GM19468 (cell line): ENCODE measurements at regions not wholly inside any gene's neighbourhood (a gene's known extent, or its start where the extent isn't known, plus 50 kb on each side); places are given as distances from the start of the nearest gene placed in this dataset.

Experiments used
- ATAC-seq: cut with Tn5 transposase; IDR thresholded peaks from one replicate; pipeline ENCODE4 v1.9.1; 2021; ENCODE audit warnings: mild to moderate bottlenecking, moderate library complexity, moderate number of reproducible peaks; ENCODE audit not compliant: unreplicated experiment; ENCODE audit errors: extremely low read depth

DNA sequence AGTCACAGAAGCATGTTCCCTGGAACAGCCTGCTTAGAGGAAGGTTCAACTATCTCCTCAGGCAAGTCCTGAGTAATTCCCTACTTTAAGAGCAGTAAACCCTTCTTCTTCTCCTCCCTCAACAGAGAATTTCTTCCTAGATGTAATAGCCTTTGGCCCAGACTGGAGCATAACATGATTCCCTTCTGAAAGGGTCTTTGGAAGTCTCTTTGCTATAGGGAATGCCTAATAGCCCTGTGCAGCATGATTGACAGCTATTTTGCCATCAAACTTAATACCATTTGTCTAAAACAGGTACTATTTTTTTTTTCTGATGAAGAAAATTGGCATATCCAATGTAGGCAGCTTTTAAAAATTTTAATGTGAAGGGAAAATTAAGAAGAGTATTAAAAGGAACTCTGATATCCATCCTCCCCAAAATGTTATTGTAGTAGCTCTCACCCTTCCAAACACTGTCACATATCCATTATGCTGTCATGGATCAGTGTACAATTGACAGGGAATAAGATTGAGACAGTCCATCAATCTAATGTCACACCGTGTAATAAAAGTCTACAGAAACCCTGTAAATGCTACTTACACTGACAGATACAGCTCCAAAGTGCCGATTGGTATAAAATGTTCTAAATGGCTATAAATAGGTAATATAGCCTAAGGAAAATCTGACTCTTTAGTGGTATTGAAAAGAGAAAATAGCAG lies 884.6 kb downstream of the TTLL7 start:
- ATAC-seq: no peak

DNA sequence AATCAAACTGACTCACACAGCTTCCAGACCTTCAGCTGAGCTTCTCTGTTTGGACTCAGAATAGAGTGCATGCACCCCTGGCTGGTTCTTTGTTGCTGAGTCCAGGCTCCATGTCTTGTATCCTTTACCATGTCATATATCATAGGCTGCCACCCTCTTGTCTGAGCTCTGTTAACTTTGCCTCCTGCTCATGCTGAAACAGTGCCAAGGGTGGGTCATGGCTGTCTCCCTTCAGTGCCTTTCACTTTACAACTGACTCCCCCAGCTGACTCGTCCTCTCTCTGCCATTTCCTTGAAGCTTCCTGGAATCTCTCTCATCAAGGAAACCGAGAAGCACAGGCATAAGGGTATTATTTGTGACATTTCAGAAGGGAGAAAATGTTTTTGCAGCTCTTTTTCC lies 885.3 kb downstream of the TTLL7 start:
- ATAC-seq: no peak

DNA sequence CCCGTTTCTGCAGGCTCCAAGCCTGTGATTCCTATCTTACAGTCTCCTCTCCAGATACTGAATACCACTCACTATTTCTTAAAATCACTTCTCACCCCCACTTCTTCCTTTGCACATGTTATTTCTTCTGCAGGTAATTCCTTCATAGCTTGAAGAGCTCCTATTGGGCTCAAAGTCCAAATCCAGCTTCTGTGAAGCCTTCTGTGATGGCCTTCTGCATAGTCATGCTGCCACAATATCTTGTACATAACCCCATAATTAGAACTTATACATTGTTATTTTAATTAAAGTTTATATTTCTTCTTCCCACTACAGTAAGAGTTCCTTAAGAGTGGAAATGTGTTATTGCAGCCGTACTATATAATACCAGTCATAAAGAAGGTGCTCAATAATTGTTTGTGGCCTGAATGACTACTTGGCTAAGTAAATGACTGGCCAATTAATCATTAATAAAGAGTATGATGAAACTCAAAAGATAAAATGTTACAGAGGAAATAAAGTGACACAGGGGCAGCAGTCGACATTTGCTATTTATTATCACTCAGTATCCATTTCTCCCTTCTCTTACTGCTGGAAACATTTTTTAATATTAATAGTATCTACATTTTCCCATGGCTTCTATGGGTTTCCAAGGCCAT lies 886.6 kb downstream of the TTLL7 start:
- no peak for ATAC-seq

DNA sequence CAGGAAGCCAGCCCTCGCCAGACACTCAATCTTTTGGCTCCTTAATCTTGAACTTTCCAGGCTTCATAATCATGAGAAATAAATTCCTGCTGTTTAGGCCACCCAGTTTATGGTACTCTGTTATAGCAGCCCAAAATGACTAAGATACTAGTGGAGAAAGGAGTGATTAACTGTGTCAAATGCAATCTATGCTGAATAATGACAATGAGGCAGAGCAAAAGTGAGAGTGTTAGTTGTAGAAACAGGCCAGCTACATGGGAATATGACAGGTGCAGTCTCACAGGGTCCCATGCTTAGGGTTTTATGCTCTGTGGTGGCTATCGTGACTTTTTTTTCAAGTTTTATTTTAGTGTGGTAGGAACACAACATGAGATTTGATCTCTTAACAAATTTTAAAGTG lies 888.8 kb downstream of the TTLL7 start:
- no peak for ATAC-seq

DNA sequence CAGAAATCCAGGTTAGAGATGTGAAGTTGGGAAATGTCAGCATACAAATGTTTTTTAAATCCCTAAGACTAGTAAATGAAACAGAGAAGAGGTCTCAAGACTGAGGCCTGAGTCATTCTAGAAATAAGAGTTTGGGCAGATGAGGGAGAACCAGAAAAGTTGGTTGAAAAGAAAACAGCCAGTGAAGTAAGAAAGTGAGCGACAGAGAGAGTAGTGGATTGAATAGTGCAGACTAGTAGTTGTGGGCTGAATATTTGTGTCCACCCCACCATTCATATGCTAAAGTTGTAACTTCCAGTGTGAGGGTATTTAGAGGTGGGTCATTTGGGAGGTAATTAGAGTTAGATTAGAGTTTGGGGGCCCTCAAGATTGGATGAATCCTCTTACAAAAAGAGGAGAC lies 889.2 kb downstream of the TTLL7 start:
- no peak for ATAC-seq

DNA sequence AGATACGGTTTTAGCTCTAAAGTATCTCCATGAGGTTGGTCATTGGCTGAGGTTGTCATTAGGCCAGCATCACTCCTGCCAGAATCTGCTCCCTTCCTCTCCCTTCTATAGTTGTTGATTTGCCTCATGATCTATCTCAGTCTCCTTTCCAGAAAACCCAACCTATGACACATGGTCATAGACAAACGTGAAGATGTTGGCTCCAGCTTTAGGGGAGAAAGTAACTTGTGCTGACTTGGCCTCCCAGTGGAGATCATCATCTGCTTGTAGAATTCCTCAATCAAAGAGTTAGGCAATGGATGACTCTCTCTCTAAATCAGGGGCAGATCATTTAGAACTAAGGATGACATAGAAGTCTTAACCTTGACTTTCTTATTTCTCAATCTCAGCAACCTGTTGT lies 894.4 kb downstream of the TTLL7 start:
- ATAC-seq: no peak

- ATAC-seq: no peak
Observed at GRCh38 chr1:83103341-83103740, 895.6 kb downstream of the TTLL7 start.

DNA sequence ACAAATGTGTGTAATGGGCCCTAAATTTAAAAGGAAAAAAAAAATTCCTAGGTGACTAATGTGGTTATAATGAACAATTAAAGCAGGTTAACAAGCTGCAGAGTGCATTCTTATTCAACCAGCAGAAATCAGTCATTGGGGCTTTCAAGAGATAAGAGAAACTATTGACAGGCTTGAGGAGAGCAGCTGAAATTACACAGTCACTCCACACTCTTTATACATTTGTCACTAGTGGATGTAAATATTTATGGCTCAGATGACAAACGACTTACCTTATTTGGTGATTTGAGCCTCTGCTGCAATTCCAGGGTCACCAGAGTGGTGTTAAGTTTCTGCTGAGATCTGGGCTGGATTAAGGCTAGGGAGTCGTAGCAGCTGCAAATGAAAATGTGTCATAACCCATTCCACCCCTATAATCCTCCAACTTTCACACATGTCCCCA lies 896.3 kb downstream of the TTLL7 start:
- no peak for ATAC-seq

DNA sequence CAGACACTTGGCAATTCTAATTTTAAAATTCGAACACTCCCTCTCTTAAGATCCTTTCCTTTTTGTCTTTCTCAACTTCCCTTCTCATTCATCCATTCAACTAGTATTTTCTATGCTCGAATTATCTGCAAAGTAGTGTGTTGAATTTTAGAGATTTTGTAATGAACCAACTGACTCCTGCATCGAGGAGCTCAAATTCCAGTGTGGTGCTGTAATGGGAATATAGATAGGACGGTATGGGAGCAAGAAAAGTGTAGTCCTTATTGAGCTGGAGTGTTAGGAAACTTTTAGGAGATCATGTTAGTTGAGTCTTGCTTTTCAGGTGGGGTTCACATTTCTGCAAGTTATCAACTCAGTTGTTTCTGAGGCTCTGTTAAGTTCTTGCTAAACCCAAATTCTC lies 897.5 kb downstream of the TTLL7 start:
- ATAC-seq: no peak

DNA sequence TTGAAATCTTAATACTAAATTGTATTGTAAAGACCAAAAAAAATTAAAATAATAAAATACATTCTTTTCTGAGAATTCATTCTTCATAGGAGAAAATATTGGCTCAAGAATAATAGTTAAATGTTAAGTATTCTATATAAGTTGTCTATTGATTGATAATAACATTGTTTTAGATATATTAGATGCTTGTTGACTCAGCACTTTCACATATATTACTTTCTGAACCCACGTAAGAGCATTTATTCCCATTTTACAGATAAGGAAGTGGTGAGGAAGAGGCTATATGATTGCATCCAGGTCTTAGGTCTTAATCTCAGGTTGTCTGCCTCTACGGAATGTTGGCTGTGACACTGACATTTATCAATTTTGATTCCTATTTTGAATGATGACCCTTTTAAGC lies 898.8 kb downstream of the TTLL7 start:
- ATAC-seq: no peak

DNA sequence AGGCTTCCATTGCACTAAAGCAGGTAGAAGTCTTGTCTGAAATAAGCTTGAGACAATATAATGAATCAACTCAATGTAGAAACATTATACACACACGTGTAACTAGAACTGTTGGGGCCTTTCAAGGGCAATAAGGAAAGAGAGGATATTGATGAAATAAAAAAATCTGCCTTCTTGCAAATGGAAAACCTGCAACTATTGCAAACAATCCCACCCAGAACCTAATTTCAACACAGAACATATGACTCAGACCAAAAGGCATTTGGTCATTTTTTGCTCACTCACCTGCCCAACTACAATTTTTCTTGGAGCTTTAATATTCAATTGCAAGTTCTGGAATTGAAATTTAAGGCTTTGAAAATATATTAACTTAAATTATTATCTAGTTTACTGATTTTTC lies 900.1 kb downstream of the TTLL7 start:
- ATAC-seq: no peak

DNA sequence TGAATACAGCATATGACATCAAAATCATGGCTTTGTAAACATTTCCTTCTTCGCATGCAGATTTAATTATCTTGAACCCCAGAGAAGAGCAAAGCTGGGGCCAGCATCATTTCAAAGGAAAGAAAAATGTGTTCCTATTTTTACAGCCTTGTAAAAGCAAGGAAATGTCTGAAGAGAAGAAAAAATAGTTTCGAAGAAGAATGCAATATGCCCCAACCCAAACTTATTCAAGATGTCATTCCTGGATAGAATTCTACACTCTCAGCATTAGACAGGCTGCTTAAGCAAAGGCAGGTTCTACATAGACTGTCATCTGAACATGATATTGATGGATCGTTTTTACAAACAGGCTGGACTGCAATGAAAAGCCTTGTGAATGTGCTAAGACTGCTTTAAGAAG lies 900.8 kb downstream of the TTLL7 start:
- no peak for ATAC-seq

- ATAC-seq: no peak
Observed at GRCh38 chr1:83097715-83098114, 901.2 kb downstream of the TTLL7 start.

DNA sequence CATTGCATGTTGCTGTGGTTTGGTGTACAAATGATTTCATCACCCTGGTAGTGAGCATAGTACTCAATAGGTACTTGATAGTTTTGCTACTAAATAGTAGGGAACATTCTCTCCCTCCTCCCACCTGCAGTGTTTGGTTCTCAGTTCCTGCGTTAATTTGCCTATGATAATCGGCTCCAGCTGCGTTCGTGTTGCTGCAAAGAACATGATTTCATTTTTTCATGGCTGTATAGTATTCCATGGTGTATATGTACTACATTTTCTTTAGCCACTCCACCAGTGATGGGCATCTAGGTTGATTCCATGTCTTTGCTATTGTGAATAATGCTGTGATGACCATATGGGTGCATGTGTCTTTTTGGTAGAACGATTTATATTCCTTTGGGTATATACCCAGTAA lies 903.4 kb downstream of the TTLL7 start:
- ATAC-seq: no peak

DNA sequence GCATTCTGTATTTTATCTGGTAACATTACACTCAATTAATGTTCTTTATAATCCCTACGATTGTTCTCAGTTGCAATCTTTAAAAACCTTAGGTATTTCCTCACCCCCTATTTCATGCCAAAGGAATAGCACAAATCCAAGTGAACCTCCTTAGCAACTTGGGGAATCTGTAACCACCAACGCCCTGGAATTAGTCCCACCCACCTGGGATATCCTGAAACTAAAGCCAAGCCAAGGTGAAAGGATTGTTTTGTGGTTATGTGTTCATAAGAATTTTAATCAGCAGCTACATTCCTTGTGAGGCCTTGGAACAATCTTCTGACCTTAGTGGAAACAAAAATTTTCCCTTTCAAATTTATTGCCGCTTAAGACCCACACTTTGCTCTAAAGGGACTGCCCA lies 908.7 kb downstream of the TTLL7 start:
- no peak for ATAC-seq

GRCh38 chr1:83087851-83088250 lies 911.1 kb downstream of the TTLL7 start:
- no peak for ATAC-seq

- no peak for ATAC-seq
Observed at GRCh38 chr1:83086986-83087512, 911.9 kb downstream of the TTLL7 start.

- ATAC-seq: no peak
Observed at GRCh38 chr1:83086346-83086745, 912.6 kb downstream of the TTLL7 start.

GRCh38 chr1:83083589-83084224 lies 915.2 kb downstream of the TTLL7 start:
- ATAC-seq: no peak

DNA sequence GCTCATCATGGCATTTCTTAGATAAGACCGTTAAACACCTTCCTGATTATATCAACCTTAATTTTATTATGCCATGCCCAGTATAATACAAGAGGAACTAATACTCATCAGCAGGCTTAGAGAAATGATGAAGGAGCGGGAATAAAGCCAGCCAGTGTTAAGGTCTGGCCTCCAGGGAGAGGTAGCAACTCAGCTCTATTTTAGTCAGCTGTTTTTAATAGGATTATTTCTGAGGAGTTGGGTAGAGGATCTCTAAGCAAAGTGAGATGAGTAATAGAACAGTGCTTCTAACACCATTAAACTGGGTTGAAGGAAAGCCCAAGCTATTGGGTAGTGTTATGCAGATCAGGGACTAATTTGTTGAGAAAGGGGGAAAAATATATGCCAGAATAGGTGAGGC lies 921.5 kb downstream of the TTLL7 start:
- no peak for ATAC-seq

GRCh38 chr1:83075107-83075506 lies 923.8 kb downstream of the TTLL7 start:
- ATAC-seq: no peak
